Inflammatory macrophage treated with lipopolysaccharide for 4 hours (primary cell): ENCODE measurements at regions not wholly inside any gene's neighbourhood (a gene's known extent, or its start where the extent isn't known, plus 50 kb on each side); places are given as distances from the start of the nearest gene placed in this dataset.

Source experiments
- DNase-seq: peaks from one replicate; pipeline ENCODE4 v3.0.0-alpha.2; 2020

DNA sequence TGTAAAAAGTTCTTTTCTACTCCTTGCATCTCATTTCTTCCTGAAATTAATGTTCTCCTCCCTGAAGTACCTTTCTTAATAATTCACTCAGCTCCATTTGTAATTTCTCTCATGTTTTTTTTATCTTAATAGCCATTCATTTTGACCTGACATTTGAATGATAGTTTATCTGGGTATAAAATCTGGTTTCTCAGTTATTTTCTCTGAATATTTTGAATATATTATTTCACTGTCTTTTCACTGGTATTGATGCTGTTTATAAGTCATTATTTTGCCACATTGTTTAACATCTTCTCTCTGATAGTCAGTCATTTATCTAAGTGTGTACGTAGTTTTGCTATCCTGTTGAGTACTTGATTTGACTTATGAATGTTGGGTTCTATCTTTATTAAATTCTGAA, 68.8 kb upstream of the ARHGAP18 start:
- DNase-seq: no peak

GRCh38 chr6:129777371-129777770, 67.4 kb upstream of the ARHGAP18 start:
- DNase-seq: peak; percentile 19

DNA sequence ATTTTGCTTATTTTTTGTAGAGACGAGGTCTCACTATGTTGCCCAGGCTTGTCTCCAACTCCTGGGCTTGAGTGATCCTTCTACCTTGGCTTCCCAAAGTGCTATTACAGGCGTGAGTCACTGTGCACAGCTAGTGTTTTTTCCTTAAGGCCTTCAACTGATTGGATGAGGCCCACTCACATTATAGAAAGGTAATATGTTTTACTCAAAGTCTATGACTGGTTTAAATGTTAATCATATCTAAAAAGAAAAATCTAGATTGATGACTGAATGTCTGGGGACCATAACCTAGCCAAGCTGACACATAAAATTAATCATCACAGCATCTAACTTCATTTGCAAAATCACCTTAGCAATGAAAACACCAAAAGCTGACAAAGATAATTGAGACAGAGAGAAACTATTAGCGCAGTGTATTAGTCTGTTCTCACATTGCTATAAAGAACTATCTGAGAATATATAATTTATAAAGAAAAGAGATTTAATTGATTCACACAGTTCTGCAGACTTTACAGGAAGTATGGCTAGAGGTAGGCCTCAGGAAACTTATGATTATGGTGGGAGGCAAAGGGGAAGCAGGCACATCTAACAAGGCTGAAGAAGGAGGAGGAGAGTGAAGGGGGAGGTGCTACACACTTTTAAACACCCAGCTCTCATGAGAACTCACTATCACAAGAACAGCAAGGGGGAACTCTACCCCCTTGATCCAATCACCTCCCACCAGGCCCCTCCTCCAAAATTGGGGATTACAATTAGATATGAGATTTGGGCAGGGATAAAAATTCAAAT, 66.8 kb upstream of the ARHGAP18 start:
- no peak for DNase-seq

- DNase-seq: peak; percentile 71
These were observed 64.9 kb upstream of the ARHGAP18 start for GRCh38 chr6:129774697-129775447.

GRCh38 chr6:129773304-129773703, 63.3 kb upstream of the ARHGAP18 start:
- DNase-seq: no peak

- DNase-seq: no peak
These were observed 61.7 kb upstream of the ARHGAP18 start for GRCh38 chr6:129771678-129772077.

DNA sequence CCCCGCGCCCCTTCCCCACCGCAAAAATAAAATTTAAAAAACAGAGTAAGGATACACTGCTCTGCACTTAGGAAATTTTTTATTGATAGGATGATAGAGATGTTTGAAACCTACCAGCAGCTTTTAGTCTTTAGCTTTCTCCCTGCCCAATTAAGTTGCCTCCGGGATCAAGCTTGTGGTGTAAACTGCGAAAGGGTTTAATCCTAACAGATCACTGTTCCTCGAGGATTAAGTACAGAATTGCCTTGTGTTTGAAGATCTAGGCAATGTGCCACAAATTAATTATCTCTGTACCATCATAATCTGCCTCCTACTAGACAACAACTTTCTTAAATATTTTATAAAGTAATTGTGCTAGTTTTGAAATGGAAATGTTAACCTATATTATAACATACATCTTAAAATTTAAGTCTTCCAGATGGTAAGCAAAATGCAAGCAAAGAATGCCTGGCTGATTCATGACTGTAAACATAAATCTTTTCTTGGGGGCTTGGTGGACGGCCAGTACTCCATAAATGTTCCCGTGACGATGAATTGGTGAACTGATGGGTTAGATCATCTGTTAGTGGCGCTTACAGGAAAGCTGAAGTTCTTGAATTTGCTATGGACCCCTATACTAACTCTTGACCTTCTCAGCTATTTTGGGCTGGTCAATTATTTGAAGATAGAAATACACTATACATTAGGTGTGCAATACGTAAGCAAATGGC, 58.0 kb upstream of the ARHGAP18 start:
- DNase-seq: no peak

GRCh38 chr6:129766959-129767728, 57.2 kb upstream of the ARHGAP18 start:
- peak; percentile 28 for DNase-seq

- peak; percentile 58 for DNase-seq
These were observed 54.9 kb upstream of the ARHGAP18 start for GRCh38 chr6:129764761-129765407.

- no peak for DNase-seq
These were observed 50.0 kb upstream of the ARHGAP18 start for GRCh38 chr6:129759796-129760605.
